ENCODE measurements at regions not wholly inside any gene's neighbourhood (a gene's known extent, or its start where the extent isn't known, plus 50 kb on each side); places are given as distances from the start of the nearest gene placed in this dataset.
A peak's percentile ranks its signal among the peaks of the same experiment; 100 is the strongest.

GRCh38 chr17:56648321-56648720 is 54.8 kb downstream of the NOG start:
- no peak for DNase-seq

- DNase-seq, result no peak
Measured at GRCh38 chr17:56648806-56649205, 55.3 kb downstream of the NOG start.

GRCh38 chr17:56652628-56653027 is 59.1 kb downstream of the NOG start:
- DNase-seq, result no peak

- DNase-seq, result peak in 1 of 56 donors; percentile 5
Measured at GRCh38 chr17:56653877-56654276, 60.4 kb downstream of the NOG start.

- no peak for DNase-seq
Measured at GRCh38 chr17:56656701-56657327, 63.3 kb downstream of the NOG start.

GRCh38 chr17:56658648-56659047 is 65.1 kb downstream of the NOG start:
- DNase-seq, result no peak

- no peak for DNase-seq
Measured at GRCh38 chr17:56659622-56660021, 66.1 kb downstream of the NOG start.

GRCh38 chr17:56661906-56662305 is 68.4 kb downstream of the NOG start:
- DNase-seq, result no peak

GRCh38 chr17:56665864-56666263 is 72.4 kb downstream of the NOG start:
- no peak for DNase-seq

GRCh38 chr17:56667925-56668458 is 74.5 kb downstream of the NOG start:
- DNase-seq, result no peak

- no peak for DNase-seq
Measured at GRCh38 chr17:56672195-56672594, 78.7 kb downstream of the NOG start.

GRCh38 chr17:56674401-56674925 is 81.0 kb downstream of the NOG start:
- DNase-seq, result no peak

GRCh38 chr17:56675876-56676660 is 82.6 kb downstream of the NOG start:
- no peak for DNase-seq

- DNase-seq, result no peak
Measured at GRCh38 chr17:56676810-56677209, 83.3 kb downstream of the NOG start.

- DNase-seq, result peak in 2 of 56 donors; percentile 5 to 6
Measured at GRCh38 chr17:56678249-56679114, 85.0 kb downstream of the NOG start.

- peak in 1 of 56 donors; percentile 12 for DNase-seq
Measured at GRCh38 chr17:56679115-56679776, 85.7 kb downstream of the NOG start.

GRCh38 chr17:56679777-56680422 is 86.4 kb downstream of the NOG start:
- DNase-seq, result no peak

GRCh38 chr17:56680676-56681075 is 87.2 kb downstream of the NOG start:
- no peak for DNase-seq

GRCh38 chr17:56681561-56682266 is 88.2 kb downstream of the NOG start:
- no peak for DNase-seq

- no peak for DNase-seq
Measured at GRCh38 chr17:56688151-56688550, 94.7 kb downstream of the NOG start.
